NB4 (cell line): ENCODE measurements at regions not wholly inside any gene's neighbourhood (a gene's known extent, or its start where the extent isn't known, plus 50 kb on each side); places are given as distances from the start of the nearest gene placed in this dataset.

Source experiments
- DNase-seq: peaks from one replicate; pipeline ENCODE4 v3.0.0; 2010; ENCODE audit warnings: low read depth
- H3K4me3 ChIP-seq: one replicate; pipeline ENCODE4 v1.5.1; 2011; ENCODE audit warnings: mild to moderate bottlenecking, low read depth, low read length, moderate library complexity
- MYC ChIP-seq: IDR thresholded peaks from 2 replicates; pipeline ENCODE4 v1.6.1; 2011; ENCODE audit warnings: low read depth, low read length
- POLR2A ChIP-seq: IDR thresholded peaks from 2 replicates; pipeline ENCODE4 v1.6.1; 2011; ENCODE audit warnings: mild to moderate bottlenecking; ENCODE audit not compliant: insufficient read length; ENCODE audit errors: extremely low read depth
- TF ChIP-seq, protein P1 (sequence below): IDR thresholded peaks from one replicate; pipeline ENCODE4 v1.5.1; 2012; ENCODE audit warnings: low read depth, low read length
- TF ChIP-seq, protein P2 (sequence below): IDR thresholded peaks from 2 replicates; pipeline ENCODE4 v1.6.1; 2011; ENCODE audit warnings: low read depth, low read length

DNA sequence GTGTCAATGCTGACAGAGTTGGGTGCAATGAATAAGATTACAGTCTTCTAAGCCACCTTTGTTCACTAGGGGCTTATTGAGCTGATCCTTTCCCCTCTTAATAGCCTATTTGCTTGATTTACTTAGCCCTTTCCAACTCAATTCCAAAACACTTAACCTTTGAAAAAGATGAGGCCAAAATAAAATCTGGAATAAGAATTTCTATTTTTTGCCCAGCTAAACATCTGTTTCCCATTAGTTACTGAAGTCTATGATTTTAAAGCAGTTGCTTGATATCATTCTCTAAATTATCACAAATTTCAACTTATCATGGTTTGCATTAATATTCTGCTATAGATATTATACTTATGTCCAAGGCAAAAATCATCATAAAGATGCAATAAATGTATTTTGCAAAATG lies 1272.0 kb upstream of the ACO1 start:
- DNase-seq = no peak
- TF ChIP-seq, protein P1, sequence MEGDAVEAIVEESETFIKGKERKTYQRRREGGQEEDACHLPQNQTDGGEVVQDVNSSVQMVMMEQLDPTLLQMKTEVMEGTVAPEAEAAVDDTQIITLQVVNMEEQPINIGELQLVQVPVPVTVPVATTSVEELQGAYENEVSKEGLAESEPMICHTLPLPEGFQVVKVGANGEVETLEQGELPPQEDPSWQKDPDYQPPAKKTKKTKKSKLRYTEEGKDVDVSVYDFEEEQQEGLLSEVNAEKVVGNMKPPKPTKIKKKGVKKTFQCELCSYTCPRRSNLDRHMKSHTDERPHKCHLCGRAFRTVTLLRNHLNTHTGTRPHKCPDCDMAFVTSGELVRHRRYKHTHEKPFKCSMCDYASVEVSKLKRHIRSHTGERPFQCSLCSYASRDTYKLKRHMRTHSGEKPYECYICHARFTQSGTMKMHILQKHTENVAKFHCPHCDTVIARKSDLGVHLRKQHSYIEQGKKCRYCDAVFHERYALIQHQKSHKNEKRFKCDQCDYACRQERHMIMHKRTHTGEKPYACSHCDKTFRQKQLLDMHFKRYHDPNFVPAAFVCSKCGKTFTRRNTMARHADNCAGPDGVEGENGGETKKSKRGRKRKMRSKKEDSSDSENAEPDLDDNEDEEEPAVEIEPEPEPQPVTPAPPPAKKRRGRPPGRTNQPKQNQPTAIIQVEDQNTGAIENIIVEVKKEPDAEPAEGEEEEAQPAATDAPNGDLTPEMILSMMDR = no peak
- TF ChIP-seq, protein P2, sequence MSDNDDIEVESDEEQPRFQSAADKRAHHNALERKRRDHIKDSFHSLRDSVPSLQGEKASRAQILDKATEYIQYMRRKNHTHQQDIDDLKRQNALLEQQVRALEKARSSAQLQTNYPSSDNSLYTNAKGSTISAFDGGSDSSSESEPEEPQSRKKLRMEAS = no peak
- no peak for TF ChIP-seq POLR2A
- no peak for TF ChIP-seq MYC
- H3K4me3 ChIP-seq = no peak overlapping the region

DNA sequence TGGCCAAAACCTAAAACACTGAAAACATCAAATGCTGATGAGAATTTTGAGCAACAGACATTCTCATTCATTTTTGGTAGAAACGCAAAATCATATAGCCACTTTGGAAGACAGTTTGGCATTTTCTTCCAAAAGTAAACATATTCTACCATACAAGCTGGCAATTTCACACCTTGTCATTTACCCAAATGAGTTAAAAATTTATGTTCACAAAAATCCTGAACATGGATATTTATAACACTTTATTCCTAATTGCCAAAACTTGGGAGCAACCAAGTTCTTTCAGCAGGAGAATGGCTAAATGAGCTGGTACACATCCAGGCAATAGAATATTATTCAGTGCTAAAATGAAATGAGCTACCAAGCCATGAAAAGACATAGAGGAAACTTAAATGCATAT lies 1270.1 kb upstream of the ACO1 start:
- H3K4me3 ChIP-seq = no peak overlapping the region
- TF ChIP-seq, protein P1 = no peak
- TF ChIP-seq, protein P2 = no peak

DNA sequence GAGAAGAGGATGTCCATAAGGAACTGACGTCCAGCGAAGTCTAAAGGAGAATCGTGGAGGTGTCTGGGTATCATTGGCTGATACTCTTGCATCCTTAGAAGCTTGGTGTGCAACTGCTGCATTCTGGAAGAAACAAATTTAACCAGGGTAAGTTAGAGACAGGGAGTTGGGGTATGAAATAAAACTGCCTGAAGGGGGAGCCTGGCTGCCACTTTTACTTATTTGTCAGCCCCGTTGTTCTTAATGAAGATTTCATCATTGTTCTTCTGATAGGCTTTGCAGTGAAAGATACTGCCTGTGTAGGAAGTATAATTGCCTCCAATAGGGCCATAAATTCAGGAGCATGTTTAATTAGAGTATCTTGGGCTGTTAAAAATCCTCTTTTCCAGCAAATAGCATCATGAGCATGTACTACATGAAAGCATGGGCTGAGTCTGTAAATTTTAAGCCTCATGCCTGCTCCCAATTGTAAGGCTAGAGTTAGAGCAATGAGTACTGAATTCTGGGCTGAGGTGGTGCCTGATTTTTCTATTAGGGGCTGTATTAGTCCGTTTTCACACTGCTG lies 1264.5 kb upstream of the ACO1 start:
- DNase-seq = peak; percentile 54
- H3K4me3 ChIP-seq = no peak overlapping the region
- TF ChIP-seq, protein P1 = peak; percentile 13
- TF ChIP-seq MYC (no peak), POLR2A (no peak)
- TF ChIP-seq, protein P2 = no peak

More for the DNA sequence above, 1270.1 kb upstream of the ACO1 start:
- no peak for DNase-seq

DNA sequence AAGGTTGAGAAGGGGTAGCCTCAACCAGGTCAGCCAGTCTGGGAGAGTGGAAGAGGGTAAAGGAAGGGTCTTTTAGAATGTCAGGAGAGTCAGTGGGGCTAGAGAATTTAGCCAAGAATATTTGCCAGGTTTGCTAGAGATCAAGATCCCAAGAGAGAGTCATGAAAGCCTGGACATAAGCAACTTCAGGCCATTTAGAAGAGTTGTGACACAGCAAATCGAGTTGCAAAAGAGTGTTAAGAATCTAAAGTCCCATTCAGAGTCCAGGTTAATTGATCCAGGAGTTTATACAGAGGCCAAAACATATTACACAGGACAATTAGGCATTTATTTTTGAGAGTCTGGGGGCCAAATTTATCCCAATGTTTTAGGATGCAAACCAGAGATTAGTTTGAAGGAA lies 1260.1 kb upstream of the ACO1 start:
- no peak for TF ChIP-seq POLR2A
- TF ChIP-seq, protein P2 = no peak
- TF ChIP-seq, protein P1 = no peak
- TF ChIP-seq MYC = no peak
- no peak overlapping the region for H3K4me3 ChIP-seq
- DNase-seq = no peak

DNA sequence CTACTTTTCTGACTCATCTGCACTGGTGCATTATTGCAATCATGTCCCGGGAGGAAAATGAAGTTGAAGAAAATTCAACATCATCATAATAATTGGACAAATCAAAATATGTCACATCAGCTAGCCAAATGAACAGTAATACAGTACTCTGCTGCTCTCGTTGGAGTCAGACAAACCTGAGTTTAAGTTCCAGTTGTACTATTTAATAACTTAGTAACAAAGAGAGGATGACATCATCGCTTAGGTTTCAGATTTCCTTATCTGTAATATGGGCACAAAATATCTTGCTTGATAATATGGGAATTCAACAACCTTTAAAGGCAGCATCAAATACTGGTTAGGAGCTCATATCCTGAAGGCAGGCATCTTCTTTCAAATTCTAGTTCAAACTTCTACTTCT lies 1248.9 kb upstream of the ACO1 start:
- no peak for DNase-seq
- H3K4me3 ChIP-seq = no peak overlapping the region
- TF ChIP-seq POLR2A (no peak), MYC (no peak)
- TF ChIP-seq, protein P1 = no peak
- TF ChIP-seq, protein P2 = no peak

DNA sequence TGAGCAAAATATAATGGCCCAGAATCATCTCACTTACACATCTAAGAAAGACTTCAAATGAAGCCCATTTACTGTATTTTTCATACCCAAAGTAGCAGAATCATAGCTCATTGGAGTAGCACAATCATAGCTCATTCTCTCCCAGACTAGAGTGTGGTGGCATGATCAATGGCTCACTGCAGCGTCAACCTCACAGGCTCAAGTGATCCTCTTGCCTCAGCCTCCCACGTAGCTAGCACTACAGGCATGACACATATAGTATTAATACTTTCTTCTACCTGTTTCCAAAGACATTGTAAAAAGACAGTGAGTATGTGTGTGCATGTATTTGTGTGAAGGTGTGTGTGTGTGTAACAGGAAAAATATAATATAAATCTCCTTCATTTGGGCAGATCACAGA lies 1247.9 kb upstream of the ACO1 start:
- TF ChIP-seq, protein P1 = no peak
- TF ChIP-seq MYC (no peak), POLR2A (no peak)
- TF ChIP-seq, protein P2 = no peak
- no peak for DNase-seq
- H3K4me3 ChIP-seq = no peak overlapping the region
